ENCODE measurements at regions not wholly inside any gene's neighbourhood (a gene's known extent, or its start where the extent isn't known, plus 50 kb on each side); places are given as distances from the start of the nearest gene placed in this dataset.

GRCh38 chr13:91249370-91249769, 98.1 kb upstream of the MIR17HG start:
- no peak overlapping the region for H3K4me3 ChIP-seq (ENCODE audit: insufficient read depth, low read depth, low read length)
- H4K5ac ChIP-seq (ENCODE audit: low read depth, low read length), result no peak overlapping the region
- H3K23ac ChIP-seq (ENCODE audit: low read depth, low read length), result no peak overlapping the region
- H3K4me1 ChIP-seq (ENCODE audit: control insufficient read depth, insufficient read depth, low read length), result no peaks in the 10 kb centered on the region
- H3K9me1 ChIP-seq (ENCODE audit: insufficient read depth, low read length), result no peaks in the 10 kb centered on the region
- no peaks in the 10 kb centered on the region for H4K20me1 ChIP-seq (ENCODE audit: insufficient read depth, low read length)
- H2AK5ac ChIP-seq (ENCODE audit: low read depth, low read length), result no peak overlapping the region
- no peak overlapping the region for H3K56ac ChIP-seq (ENCODE audit: extremely low read depth, insufficient read depth, low read length)
- no peaks in the 10 kb centered on the region for H3K79me1 ChIP-seq (ENCODE audit: low read depth in 1 of 2, low read length in 2 of 2)
- no TSS peak for BruUV-seq (replicated peaks)
- no peak overlapping the region for H4K91ac ChIP-seq (ENCODE audit: insufficient read depth, low read depth, low read length)
- H3K36me3 ChIP-seq (ENCODE audit: control insufficient read depth, insufficient read depth, low read length), result no peaks in the 10 kb centered on the region
- H2BK20ac ChIP-seq (ENCODE audit: low read depth, low read length), result no peak overlapping the region
- no peak overlapping the region for H2AK9ac ChIP-seq (replicated peaks; ENCODE audit: low read depth, low read length, poor library complexity)
- no peak overlapping the region for H4K8ac ChIP-seq (ENCODE audit: low read depth in 2 of 2, low read length in 2 of 2)
- dilution Hi-C loops (cut with HindIII; ENCODE audit: low sequenced_read_pairs, unreplicated experiment), result no loop called here
- H2BK15ac ChIP-seq (ENCODE audit: low read depth, low read length), result no peak overlapping the region
- intact Hi-C loops (cut with micrococcal nuclease), result no loop called here
- no CpG with 5 or more reads among the region's 2 CpGs for WGBS, 2 experiments (ENCODE audit: extremely low coverage in 2 of 2, insufficient read length in 1 of 2)
- no peaks in the 10 kb centered on the region for H3K9me3 ChIP-seq (ENCODE audit: control insufficient read depth, insufficient read depth, low read length)
- H3K4ac ChIP-seq (ENCODE audit: low read depth, low read length), result no peak overlapping the region
- H2BK5ac ChIP-seq (ENCODE audit: low read depth, low read length, poor library complexity, severe bottlenecking), result no peak overlapping the region
- H3K18ac ChIP-seq (ENCODE audit: low read depth, low read length), result no peak overlapping the region
- no peak overlapping the region for H2BK120ac ChIP-seq (ENCODE audit: low read depth, low read length)
- no peak overlapping the region for H2AFZ ChIP-seq (replicated peaks; ENCODE audit: low read length, poor library complexity)
- ATAC-seq (ENCODE audit: low read depth) (no peak), DNase-seq (no peak)
- no peak overlapping the region for H3K14ac ChIP-seq (replicated peaks; ENCODE audit: low read depth, low read length)
- H3K4me2 ChIP-seq (ENCODE audit: low read depth, low read length), result no peak overlapping the region
- POLR2A ChIA-PET (ENCODE audit: unreplicated experiment), result no interaction called here
- no peak overlapping the region for H3K9ac ChIP-seq (ENCODE audit: low read depth, low read length)
- no peaks in the 10 kb centered on the region for H3K27me3 ChIP-seq (ENCODE audit: control insufficient read depth, insufficient read depth, low read length)
- CTCF ChIA-PET, result no interaction called here
- in situ Hi-C loops (cut with MboI; ENCODE audit: low sequenced_read_pairs), result no loop called here
- TF ChIP-seq MAZ (IDR thresholded peaks at IDR 0.05; ENCODE audit: borderline replicate concordance, low read depth, low read length) (no peak), MXI1 (IDR thresholded peaks at IDR 0.05; ENCODE audit: borderline replicate concordance, low read depth, low read length) (no peak), RAD21 (IDR thresholded peaks at IDR 0.05; ENCODE audit: low read length) (no peak), CHD1 (IDR thresholded peaks at IDR 0.05; ENCODE audit: low read depth, low read length) (no peak), RFX5 (IDR thresholded peaks at IDR 0.05; ENCODE audit: low read depth, low read length) (no peak), ELK1 (IDR thresholded peaks at IDR 0.05; ENCODE audit: borderline replicate concordance, low read depth, low read length) (no peak), BHLHE40 (IDR thresholded peaks at IDR 0.05; ENCODE audit: low read depth, low read length) (no peak), RCOR1 (IDR thresholded peaks at IDR 0.05; ENCODE audit: insufficient replicate concordance, low read length) (no peak), NFE2L2 (IDR thresholded peaks at IDR 0.05; ENCODE audit: low read depth, low read length) (no peak), USF2 (IDR thresholded peaks at IDR 0.05; ENCODE audit: low read depth, low read length) (no peak), CTCF (conservative IDR thresholded peaks at IDR 0.05; ENCODE audit: low read depth, low read length) (no peak), CEBPB (IDR thresholded peaks at IDR 0.05; ENCODE audit: low read depth, low read length) (no peak), SMC3 (IDR thresholded peaks at IDR 0.05; ENCODE audit: low read depth, low read length) (no peak)
- no peak overlapping the region for H3K27ac ChIP-seq (ENCODE audit: insufficient read depth, low read length)

All from IMR-90 (cell line).